ENCODE measurements at regions not wholly inside any gene's neighbourhood (a gene's known extent, or its start where the extent isn't known, plus 50 kb on each side); places are given as distances from the start of the nearest gene placed in this dataset.
"Not testable (repeated sequence)": the region's sequence is repeated elsewhere in the genome, so short reads cannot be mapped to it uniquely, and the experiment has no call there.

- no peak overlapping the region for H3K4me3 Mint-ChIP-seq
- H3K9me3 Mint-ChIP-seq, result no peaks in the 10 kb centered on the region
- DNase-seq, result no peak
- no peaks in the 10 kb centered on the region for H3K4me1 Mint-ChIP-seq (ENCODE audit: low read depth)
- ATAC-seq, result no peak
- H3K27me3 Mint-ChIP-seq (ENCODE audit: low read depth), result peaks cover 20% of the 10 kb centered on the region
- H3K36me3 Mint-ChIP-seq (ENCODE audit: insufficient read depth), result no peaks in the 10 kb centered on the region
These were observed 56.3 kb downstream of the FOXI3 start for GRCh38 chr2:88396209-88396608.

- no peak for ATAC-seq
These were observed 74.9 kb downstream of the FOXI3 start for GRCh38 chr2:88377641-88377991.

GRCh38 chr2:88372042-88372441 lies 80.5 kb downstream of the FOXI3 start:
- Mint-ChIP-seq H3K9me3 (no peaks in the 10 kb centered on the region), H3K36me3 (ENCODE audit: insufficient read depth) (no peaks in the 10 kb centered on the region), H3K27me3 (ENCODE audit: low read depth) (peaks cover 15% of the 10 kb centered on the region), H3K4me1 (ENCODE audit: low read depth) (no peaks in the 10 kb centered on the region), H3K4me3 (no peak overlapping the region)
- no peak for DNase-seq
- ATAC-seq, result no peak

More at GRCh38 chr2:88377641-88377991, 74.9 kb downstream of the FOXI3 start:
- no peak overlapping the region for H3K4me3 Mint-ChIP-seq
- no peaks in the 10 kb centered on the region for H3K4me1 Mint-ChIP-seq (ENCODE audit: low read depth)
- no peaks in the 10 kb centered on the region for H3K9me3 Mint-ChIP-seq
- no peaks in the 10 kb centered on the region for H3K36me3 Mint-ChIP-seq (ENCODE audit: insufficient read depth)
- DNase-seq, result no peak
- H3K27me3 Mint-ChIP-seq (ENCODE audit: low read depth), result peaks cover 29% of the 10 kb centered on the region

GRCh38 chr2:88365408-88365807 lies 87.1 kb downstream of the FOXI3 start:
- not testable (repeated sequence) for H3K9me3 Mint-ChIP-seq; ATAC-seq; DNase-seq; H3K27me3 Mint-ChIP-seq (ENCODE audit: low read depth); H3K4me3 Mint-ChIP-seq; H3K36me3 Mint-ChIP-seq (ENCODE audit: insufficient read depth); H3K4me1 Mint-ChIP-seq (ENCODE audit: low read depth)

- ATAC-seq, result no peak
- H3K27me3 Mint-ChIP-seq (ENCODE audit: low read depth), result peaks cover 22% of the 10 kb centered on the region
- no peaks in the 10 kb centered on the region for H3K36me3 Mint-ChIP-seq (ENCODE audit: insufficient read depth)
- no peak overlapping the region for H3K4me3 Mint-ChIP-seq
- no peaks in the 10 kb centered on the region for H3K9me3 Mint-ChIP-seq
- H3K4me1 Mint-ChIP-seq (ENCODE audit: low read depth), result peaks cover 6% of the 10 kb centered on the region
- no peak for DNase-seq
These were observed 97.0 kb downstream of the FOXI3 start for GRCh38 chr2:88355486-88355885.

GRCh38 chr2:88351249-88351601 lies 101.3 kb downstream of the FOXI3 start:
- DNase-seq (no peak), ATAC-seq (peak in 1 of 2 donors; percentile 8)
- Mint-ChIP-seq H3K27me3 (ENCODE audit: low read depth) (peaks cover 40% of the 10 kb centered on the region), H3K4me1 (ENCODE audit: low read depth) (peaks cover 6% of the 10 kb centered on the region), H3K9me3 (no peaks in the 10 kb centered on the region), H3K4me3 (peak overlapping the region; percentile 70), H3K36me3 (ENCODE audit: insufficient read depth) (no peaks in the 10 kb centered on the region)

- ATAC-seq (peak; percentile 43 to 71), DNase-seq (peak; percentile 47)
- Mint-ChIP-seq H3K36me3 (ENCODE audit: insufficient read depth) (no peaks in the 10 kb centered on the region), H3K4me3 (peak overlapping the region; percentile 70), H3K9me3 (no peaks in the 10 kb centered on the region), H3K4me1 (ENCODE audit: low read depth) (peaks cover 6% of the 10 kb centered on the region), H3K27me3 (ENCODE audit: low read depth) (peaks cover 35% of the 10 kb centered on the region)
These were observed 101.9 kb downstream of the FOXI3 start for GRCh38 chr2:88350331-88351248.

GRCh38 chr2:88345842-88346241 lies 106.7 kb downstream of the FOXI3 start:
- Mint-ChIP-seq H3K36me3 (ENCODE audit: insufficient read depth) (no peaks in the 10 kb centered on the region), H3K4me1 (ENCODE audit: low read depth) (peaks cover 12% of the 10 kb centered on the region), H3K4me3 (no peak overlapping the region), H3K9me3 (peaks cover under 1% of the 10 kb centered on the region), H3K27me3 (ENCODE audit: low read depth) (peaks cover 21% of the 10 kb centered on the region)
- ATAC-seq (no peak), DNase-seq (no peak)

- Mint-ChIP-seq H3K4me1 (ENCODE audit: low read depth) (peaks cover 9% of the 10 kb centered on the region), H3K9me3 (peaks cover 5% of the 10 kb centered on the region), H3K36me3 (ENCODE audit: insufficient read depth) (no peaks in the 10 kb centered on the region), H3K4me3 (no peak overlapping the region), H3K27me3 (ENCODE audit: low read depth) (no peaks in the 10 kb centered on the region)
- DNase-seq, result no peak
- ATAC-seq, result no peak
These were observed 109.7 kb downstream of the FOXI3 start for GRCh38 chr2:88342749-88343148.

- Mint-ChIP-seq H3K4me3 (no peak overlapping the region), H3K9me3 (no peaks in the 10 kb centered on the region), H3K4me1 (ENCODE audit: low read depth) (no peaks in the 10 kb centered on the region), H3K27me3 (ENCODE audit: low read depth) (peaks cover 19% of the 10 kb centered on the region), H3K36me3 (ENCODE audit: insufficient read depth) (no peaks in the 10 kb centered on the region)
- ATAC-seq, result no peak
- no peak for DNase-seq
These were observed 118.1 kb downstream of the FOXI3 start for GRCh38 chr2:88334418-88334817.

- no peaks in the 10 kb centered on the region for H3K9me3 Mint-ChIP-seq
- peaks cover 19% of the 10 kb centered on the region for H3K27me3 Mint-ChIP-seq (ENCODE audit: low read depth)
- no peaks in the 10 kb centered on the region for H3K4me1 Mint-ChIP-seq (ENCODE audit: low read depth)
- DNase-seq, result no peak
- no peak overlapping the region for H3K4me3 Mint-ChIP-seq
- no peaks in the 10 kb centered on the region for H3K36me3 Mint-ChIP-seq (ENCODE audit: insufficient read depth)
- no peak for ATAC-seq
These were observed 121.3 kb downstream of the FOXI3 start for GRCh38 chr2:88331239-88331638.

GRCh38 chr2:88329815-88330603 lies 122.5 kb downstream of the FOXI3 start:
- Mint-ChIP-seq H3K4me3 (no peak overlapping the region), H3K9me3 (no peaks in the 10 kb centered on the region), H3K27me3 (ENCODE audit: low read depth) (peaks cover 19% of the 10 kb centered on the region), H3K4me1 (ENCODE audit: low read depth) (no peaks in the 10 kb centered on the region), H3K36me3 (ENCODE audit: insufficient read depth) (no peaks in the 10 kb centered on the region)
- DNase-seq (no peak), ATAC-seq (no peak)

GRCh38 chr2:88321449-88322248 lies 130.8 kb downstream of the FOXI3 start:
- ATAC-seq (no peak), DNase-seq (no peak)
- Mint-ChIP-seq H3K27me3 (ENCODE audit: low read depth) (peaks cover 19% of the 10 kb centered on the region), H3K4me1 (ENCODE audit: low read depth) (no peaks in the 10 kb centered on the region), H3K4me3 (no peak overlapping the region), H3K9me3 (peaks cover 3% of the 10 kb centered on the region), H3K36me3 (ENCODE audit: insufficient read depth) (no peaks in the 10 kb centered on the region)

GRCh38 chr2:88320076-88320773 lies 132.3 kb downstream of the FOXI3 start:
- no peaks in the 10 kb centered on the region for H3K36me3 Mint-ChIP-seq (ENCODE audit: insufficient read depth)
- no peaks in the 10 kb centered on the region for H3K4me1 Mint-ChIP-seq (ENCODE audit: low read depth)
- no peak for DNase-seq
- H3K4me3 Mint-ChIP-seq, result no peak overlapping the region
- peaks cover 3% of the 10 kb centered on the region for H3K9me3 Mint-ChIP-seq
- ATAC-seq, result no peak
- peaks cover 19% of the 10 kb centered on the region for H3K27me3 Mint-ChIP-seq (ENCODE audit: low read depth)

All from activated T-cell treated with anti-CD3 and anti-CD28 coated beads, Interleukin-2, amount 50 U/mL, for 4 hours (primary cell).